A549 (cell line): ENCODE measurements at regions not wholly inside any gene's neighbourhood (a gene's known extent, or its start where the extent isn't known, plus 50 kb on each side); places are given as distances from the start of the nearest gene placed in this dataset.

Experiments used
- CEBPB ChIP-seq, 2 experiments: fragments of >200 bp in 1 of 2; sonication (Bioruptor Twin) in 1 of 2; formaldehyde crosslinking in 1 of 2; IDR thresholded peaks; 2 replicates each; pipeline ENCODE4 v1.6.1; 2012 to 2016
- CTCF ChIP-seq: fragments of >200 bp; sonication (Bioruptor Twin); formaldehyde crosslinking; IDR thresholded peaks from 3 replicates; pipeline ENCODE4 v1.5.1; 2016
- EHMT2 ChIP-seq: fragments of 200-600 bp; sonication (generic); IDR thresholded peaks from 2 replicates; pipeline ENCODE4 v1.6.1; 2016; ENCODE audit warnings: antibody characterized with exemption, low read depth, mild to moderate bottlenecking, moderate library complexity
- EP300 ChIP-seq, 2 experiments: fragments of >200 bp; sonication (Bioruptor Twin); formaldehyde crosslinking; IDR thresholded peaks; 2 replicates in 1 of 2; 3 replicates in 1 of 2; pipeline ENCODE4 v1.6.1; 2016 to 2017
- HDAC2 ChIP-seq: fragments of 200-600 bp; sonication (generic); IDR thresholded peaks from 2 replicates; pipeline ENCODE4 v1.6.1; 2016
- KDM1A ChIP-seq: fragments of 200-600 bp; sonication (generic); IDR thresholded peaks from 2 replicates; pipeline ENCODE4 v1.6.1; 2016; ENCODE audit warnings: low read depth, mild to moderate bottlenecking
- RAD21 ChIP-seq, 2 experiments: fragments of >200 bp in 1 of 2; sonication (Bioruptor Twin) in 1 of 2; formaldehyde crosslinking in 1 of 2; IDR thresholded peaks in 1 of 2; conservative IDR thresholded peaks in 1 of 2; 2 replicates in 1 of 2; 3 replicates in 1 of 2; pipeline ENCODE4 v1.6.1; 2012 to 2018; ENCODE audit warnings: inconsistent platforms in 1 of 2
- RFX5 ChIP-seq: fragments of 450-650 bp; IDR thresholded peaks from 2 replicates; pipeline ENCODE4 v1.7.1; 2014; ENCODE audit warnings: antibody characterized with exemption, mild to moderate bottlenecking, moderate library complexity
- SMC3 ChIP-seq: fragments of >200 bp; sonication (Bioruptor Twin); formaldehyde crosslinking; IDR thresholded peaks from 3 replicates; pipeline ENCODE4 v1.6.1; 2018; ENCODE audit warnings: inconsistent platforms
- SREBF2 ChIP-seq: fragments of 450-650 bp; IDR thresholded peaks from 2 replicates; pipeline ENCODE4 v1.6.1; 2014; ENCODE audit warnings: mild to moderate bottlenecking, moderate library complexity
- TF ChIP-seq, protein P1 (sequence below): fragments of 450-650 bp; IDR thresholded peaks from 2 replicates; pipeline ENCODE4 v1.6.1; 2014; ENCODE audit warnings: antibody characterized with exemption
- TF ChIP-seq, protein P2 (sequence below): fragments of 200-600 bp; sonication (generic); IDR thresholded peaks from 2 replicates; pipeline ENCODE4 v1.6.1; 2016; ENCODE audit warnings: antibody characterized with exemption, mild to moderate bottlenecking, moderate library complexity

DNA sequence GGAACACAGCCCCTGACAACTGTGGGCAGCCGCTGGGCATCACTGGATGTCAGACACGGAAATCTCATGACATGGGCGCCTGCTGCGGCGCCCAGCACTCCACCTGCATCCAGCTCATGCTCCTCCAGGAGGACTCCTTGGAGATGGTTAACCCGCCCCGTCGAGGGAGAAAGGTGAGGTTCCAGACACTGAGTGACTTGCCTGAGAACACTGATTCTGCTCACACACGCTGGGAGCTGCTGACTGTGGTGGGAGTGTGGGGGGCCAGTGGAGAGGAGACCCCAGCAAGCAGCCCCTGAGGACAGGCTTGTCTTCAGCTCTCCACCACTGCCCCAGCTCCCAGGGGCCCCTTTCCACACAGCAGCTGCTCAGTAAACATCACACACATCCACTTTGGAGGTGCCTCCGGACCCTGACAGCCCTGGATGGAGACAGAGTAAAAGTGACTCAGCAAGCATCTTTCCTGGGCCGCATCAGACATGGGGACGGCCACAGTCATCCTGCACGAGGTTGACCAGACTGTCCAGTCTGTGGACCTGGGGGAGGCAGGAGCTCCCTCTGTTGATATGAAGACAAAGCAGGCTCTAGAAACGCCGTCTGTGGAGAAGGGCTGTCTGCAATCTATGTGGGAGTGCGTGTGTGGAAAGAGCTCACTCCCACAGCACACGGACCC is 283.7 kb upstream of the IRX4 start:
- TF ChIP-seq RAD21 (conservative IDR thresholded peaks at IDR 0.05 in 1 of 2, IDR thresholded peaks at IDR 0.05 in 1 of 2) (no peak), CTCF (no peak), SREBF2 (no peak), HDAC2 (no peak), KDM1A (no peak), EP300 (IDR thresholded peaks at IDR 0.05) (no peak), EHMT2 (no peak), SMC3 (no peak), RFX5 (no peak), CEBPB (IDR thresholded peaks at IDR 0.05) (no peak)
- TF ChIP-seq, protein P1, sequence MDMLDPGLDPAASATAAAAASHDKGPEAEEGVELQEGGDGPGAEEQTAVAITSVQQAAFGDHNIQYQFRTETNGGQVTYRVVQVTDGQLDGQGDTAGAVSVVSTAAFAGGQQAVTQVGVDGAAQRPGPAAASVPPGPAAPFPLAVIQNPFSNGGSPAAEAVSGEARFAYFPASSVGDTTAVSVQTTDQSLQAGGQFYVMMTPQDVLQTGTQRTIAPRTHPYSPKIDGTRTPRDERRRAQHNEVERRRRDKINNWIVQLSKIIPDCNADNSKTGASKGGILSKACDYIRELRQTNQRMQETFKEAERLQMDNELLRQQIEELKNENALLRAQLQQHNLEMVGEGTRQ, result no peak
- TF ChIP-seq, protein P2, sequence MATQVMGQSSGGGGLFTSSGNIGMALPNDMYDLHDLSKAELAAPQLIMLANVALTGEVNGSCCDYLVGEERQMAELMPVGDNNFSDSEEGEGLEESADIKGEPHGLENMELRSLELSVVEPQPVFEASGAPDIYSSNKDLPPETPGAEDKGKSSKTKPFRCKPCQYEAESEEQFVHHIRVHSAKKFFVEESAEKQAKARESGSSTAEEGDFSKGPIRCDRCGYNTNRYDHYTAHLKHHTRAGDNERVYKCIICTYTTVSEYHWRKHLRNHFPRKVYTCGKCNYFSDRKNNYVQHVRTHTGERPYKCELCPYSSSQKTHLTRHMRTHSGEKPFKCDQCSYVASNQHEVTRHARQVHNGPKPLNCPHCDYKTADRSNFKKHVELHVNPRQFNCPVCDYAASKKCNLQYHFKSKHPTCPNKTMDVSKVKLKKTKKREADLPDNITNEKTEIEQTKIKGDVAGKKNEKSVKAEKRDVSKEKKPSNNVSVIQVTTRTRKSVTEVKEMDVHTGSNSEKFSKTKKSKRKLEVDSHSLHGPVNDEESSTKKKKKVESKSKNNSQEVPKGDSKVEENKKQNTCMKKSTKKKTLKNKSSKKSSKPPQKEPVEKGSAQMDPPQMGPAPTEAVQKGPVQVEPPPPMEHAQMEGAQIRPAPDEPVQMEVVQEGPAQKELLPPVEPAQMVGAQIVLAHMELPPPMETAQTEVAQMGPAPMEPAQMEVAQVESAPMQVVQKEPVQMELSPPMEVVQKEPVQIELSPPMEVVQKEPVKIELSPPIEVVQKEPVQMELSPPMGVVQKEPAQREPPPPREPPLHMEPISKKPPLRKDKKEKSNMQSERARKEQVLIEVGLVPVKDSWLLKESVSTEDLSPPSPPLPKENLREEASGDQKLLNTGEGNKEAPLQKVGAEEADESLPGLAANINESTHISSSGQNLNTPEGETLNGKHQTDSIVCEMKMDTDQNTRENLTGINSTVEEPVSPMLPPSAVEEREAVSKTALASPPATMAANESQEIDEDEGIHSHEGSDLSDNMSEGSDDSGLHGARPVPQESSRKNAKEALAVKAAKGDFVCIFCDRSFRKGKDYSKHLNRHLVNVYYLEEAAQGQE, result no peak
